Peyer's patch (tissue), 4 donors: ENCODE measurements at regions not wholly inside any gene's neighbourhood (a gene's known extent, or its start where the extent isn't known, plus 50 kb on each side); places are given as distances from the start of the nearest gene placed in this dataset.

Source experiments
- DNase-seq, 3 donors: peaks; one replicate each; pipeline ENCODE4 v3.0.0-alpha.2; 2017 to 2019
- H3K27ac ChIP-seq, 4 donors: fragments of 200-600 bp; sonication (generic); one replicate each; pipeline ENCODE4 v1.5.1; 2016 to 2019
- H3K27me3 ChIP-seq, 2 donors: fragments of 200-600 bp; sonication (generic); one replicate each; pipeline ENCODE4 v1.5.1; 2019
- H3K36me3 ChIP-seq, 3 donors: fragments of 200-600 bp; sonication (generic); one replicate each; pipeline ENCODE4 v1.5.1; 2016 to 2019
- H3K4me1 ChIP-seq, 4 donors: fragments of 200-600 bp; sonication (generic); one replicate each; pipeline ENCODE4 v1.5.1; 2016 to 2019
- H3K4me3 ChIP-seq, 4 donors: fragments of 200-600 bp; sonication (generic); 1 replicate in 3 of 4; 2 replicates in 1 of 4; pipeline ENCODE4 v1.5.1; 2016 to 2019; ENCODE audit warnings: mild to moderate bottlenecking in 1 of 4
- H3K9me3 ChIP-seq, 4 donors: fragments of 200-600 bp; sonication (generic); one replicate each; pipeline ENCODE4 v1.5.1; 2016 to 2019; ENCODE audit warnings: mild to moderate bottlenecking in 1 of 4
- CTCF ChIP-seq, 6 experiments: fragments of 450-650 bp in 4 of 6; fragments of 200-600 bp in 2 of 6; sonication (generic) in 1 of 6; IDR thresholded peaks; one replicate each; pipeline ENCODE4 v1.5.1; 2017 to 2019; ENCODE audit warnings: antibody characterized with exemption in 6 of 6, mild to moderate bottlenecking in 3 of 6, moderate library complexity in 1 of 6
- POLR2A ChIP-seq, 2 donors: fragments of 450-650 bp; IDR thresholded peaks; one replicate each; pipeline ENCODE4 v1.5.1; 2017; ENCODE audit warnings: antibody characterized with exemption in 2 of 2, mild to moderate bottlenecking in 2 of 2, moderate library complexity in 2 of 2

DNA sequence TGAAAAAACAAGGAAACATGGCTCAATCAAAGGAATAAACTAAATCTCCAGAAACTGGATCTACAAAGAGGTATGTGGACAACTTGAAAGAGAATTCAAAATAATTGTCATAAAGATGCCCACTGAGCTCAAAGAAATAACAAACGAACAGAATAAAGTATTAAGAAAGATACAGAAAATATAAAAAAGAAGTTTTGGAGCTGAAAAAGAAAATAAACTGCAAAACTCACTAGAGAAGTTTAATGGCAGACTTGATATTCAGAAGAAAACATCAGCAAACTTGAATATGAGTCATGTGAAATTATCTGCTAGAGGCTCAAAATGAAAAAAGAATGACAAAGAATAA is 208.1 kb upstream of the SAMSN1 start:
- TF ChIP-seq POLR2A (IDR thresholded peaks at IDR 0.05), result no peak
- Histone ChIP-seq H3K27me3 (no peaks in the 10 kb centered on the region), H3K27ac (no peak overlapping the region), H3K9me3 (no peaks in the 10 kb centered on the region), H3K36me3 (no peaks in the 10 kb centered on the region), H3K4me1 (no peaks in the 10 kb centered on the region), H3K4me3 (no peak overlapping the region)
- no peak for DNase-seq

- TF ChIP-seq POLR2A (IDR thresholded peaks at IDR 0.05) (no peak), CTCF (IDR thresholded peaks at IDR 0.05) (no peak)
- Histone ChIP-seq H3K4me3 (no peak overlapping the region), H3K36me3 (no peaks in the 10 kb centered on the region), H3K4me1 (no peaks in the 10 kb centered on the region), H3K9me3 (no peaks in the 10 kb centered on the region), H3K27me3 (no peaks in the 10 kb centered on the region), H3K27ac (no peak overlapping the region)
- DNase-seq, result no peak
Measured at GRCh38 chr21:14753466-14754258, 207.5 kb upstream of the SAMSN1 start.

DNA sequence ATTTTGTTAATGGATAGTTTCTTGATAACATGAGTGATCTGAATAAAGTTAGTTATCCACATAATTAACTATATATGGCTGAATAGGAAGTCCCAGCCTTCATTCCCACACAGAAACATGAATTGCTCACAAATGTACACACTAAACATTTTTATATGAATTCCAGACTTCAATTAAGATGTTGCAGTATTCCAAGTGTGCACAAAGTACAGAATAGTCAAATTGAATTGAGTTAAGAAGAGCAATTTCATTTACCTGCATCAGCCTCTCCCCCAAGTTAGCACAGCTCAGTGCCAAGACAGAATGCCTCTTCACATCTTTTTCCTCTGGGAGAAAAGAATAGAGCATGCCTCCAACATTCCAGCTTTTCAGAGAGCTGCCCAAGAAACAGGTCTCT is 207.0 kb upstream of the SAMSN1 start:
- Histone ChIP-seq H3K27me3 (no peaks in the 10 kb centered on the region), H3K9me3 (no peaks in the 10 kb centered on the region), H3K4me3 (no peak overlapping the region), H3K27ac (no peak overlapping the region), H3K36me3 (no peaks in the 10 kb centered on the region), H3K4me1 (no peaks in the 10 kb centered on the region)
- TF ChIP-seq POLR2A (IDR thresholded peaks at IDR 0.05) (no peak), CTCF (IDR thresholded peaks at IDR 0.05) (no peak)
- no peak for DNase-seq

- H3K9me3 ChIP-seq, result no peaks in the 10 kb centered on the region
- no peaks in the 10 kb centered on the region for H3K4me1 ChIP-seq
- no peak overlapping the region for H3K27ac ChIP-seq
- no peaks in the 10 kb centered on the region for H3K36me3 ChIP-seq
- TF ChIP-seq POLR2A (IDR thresholded peaks at IDR 0.05) (no peak), CTCF (IDR thresholded peaks at IDR 0.05) (no peak)
- no peak overlapping the region for H3K4me3 ChIP-seq
- no peak for DNase-seq
- H3K27me3 ChIP-seq, result no peaks in the 10 kb centered on the region
Measured at GRCh38 chr21:14752345-14752909, 206.3 kb upstream of the SAMSN1 start.

DNA sequence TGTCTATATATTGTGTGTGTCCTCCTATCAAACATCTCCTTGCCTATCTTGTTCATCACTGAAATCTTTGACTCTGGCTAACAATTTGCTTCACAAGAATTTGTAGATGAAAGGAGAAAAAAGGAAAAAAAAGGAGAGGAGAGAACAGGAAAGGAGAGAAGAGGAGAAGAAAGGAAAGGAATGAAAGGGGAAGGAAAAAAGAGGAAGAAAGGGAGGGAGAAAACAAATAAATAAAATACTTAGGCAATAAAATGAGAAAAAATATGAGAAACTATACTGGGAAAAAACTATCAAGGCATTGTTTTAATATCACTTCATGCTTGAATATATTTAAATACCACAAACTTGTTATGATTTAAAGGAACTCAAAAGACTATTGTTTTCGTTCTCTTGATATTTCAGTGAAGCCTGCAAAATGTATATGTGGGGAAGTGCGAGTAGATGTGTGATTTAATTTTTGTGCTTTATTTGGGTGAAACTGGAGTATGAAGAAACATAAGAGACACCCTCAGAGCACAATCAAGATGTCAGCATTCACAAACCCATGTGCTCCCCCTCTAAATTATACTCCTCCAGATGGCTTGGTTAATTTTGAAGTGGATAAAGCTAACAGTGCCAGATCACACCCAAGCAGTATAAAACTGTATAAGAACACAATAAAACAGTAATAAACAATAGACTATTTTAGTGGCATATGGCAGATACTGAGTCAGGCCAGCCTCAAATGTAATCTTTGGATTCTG is 205.7 kb upstream of the SAMSN1 start:
- TF ChIP-seq POLR2A (IDR thresholded peaks at IDR 0.05) (no peak), CTCF (IDR thresholded peaks at IDR 0.05) (no peak)
- Histone ChIP-seq H3K27me3 (no peaks in the 10 kb centered on the region), H3K4me1 (no peaks in the 10 kb centered on the region), H3K36me3 (no peaks in the 10 kb centered on the region), H3K27ac (no peak overlapping the region), H3K4me3 (no peak overlapping the region), H3K9me3 (no peaks in the 10 kb centered on the region)
- no peak for DNase-seq

DNA sequence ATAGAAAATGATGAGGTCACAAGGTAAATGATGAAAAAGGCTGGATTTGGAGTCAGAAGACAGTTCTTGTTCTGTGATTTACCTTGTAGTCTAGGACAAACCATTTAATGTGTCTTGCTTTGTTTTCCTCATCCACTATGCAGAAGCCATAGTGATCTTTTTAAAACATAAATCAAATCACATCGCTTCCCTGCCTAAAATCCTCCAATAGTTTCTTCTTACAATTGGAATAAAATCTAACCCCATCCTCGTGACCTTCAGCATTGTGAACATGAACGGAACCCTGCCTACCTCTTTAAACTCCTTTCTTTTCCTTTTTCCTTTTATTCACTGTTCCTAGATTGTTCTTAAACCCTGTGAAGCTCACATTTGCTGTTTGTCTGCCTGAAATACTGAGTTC is 204.9 kb upstream of the SAMSN1 start:
- Histone ChIP-seq H3K36me3 (no peaks in the 10 kb centered on the region), H3K9me3 (no peaks in the 10 kb centered on the region), H3K4me1 (no peaks in the 10 kb centered on the region), H3K27ac (no peak overlapping the region), H3K27me3 (no peaks in the 10 kb centered on the region), H3K4me3 (no peak overlapping the region)
- DNase-seq, result no peak
- TF ChIP-seq POLR2A (IDR thresholded peaks at IDR 0.05) (no peak), CTCF (IDR thresholded peaks at IDR 0.05) (no peak)
